Effector memory CD4-positive, alpha-beta T cell (primary cell): ENCODE measurements at regions not wholly inside any gene's neighbourhood (a gene's known extent, or its start where the extent isn't known, plus 50 kb on each side); places are given as distances from the start of the nearest gene placed in this dataset.

Experiments used
- DNase-seq, 3 donors: peaks; one replicate each; pipeline ENCODE4 v3.0.0-alpha.2; 2020
- H3K27ac ChIP-seq: 2 replicates; pipeline ENCODE4 v1.7.0; 2013; ENCODE audit warnings: mild to moderate bottlenecking, low read length, moderate library complexity; ENCODE audit not compliant: insufficient read depth, poor library complexity, severe bottlenecking
- H3K27me3 ChIP-seq: replicated peaks from 2 replicates; pipeline ENCODE4 v1.7.0; 2013; ENCODE audit warnings: mild to moderate bottlenecking, low read length; ENCODE audit not compliant: insufficient read depth, control insufficient read depth, poor library complexity, severe bottlenecking
- H3K36me3 ChIP-seq: 2 replicates; pipeline ENCODE4 v1.7.0; 2013; ENCODE audit warnings: mild to moderate bottlenecking, low read length, moderate library complexity; ENCODE audit not compliant: control insufficient read depth, insufficient read depth
- H3K4me1 ChIP-seq: 2 replicates; pipeline ENCODE4 v1.7.0; 2013; ENCODE audit warnings: low read length, mild to moderate bottlenecking; ENCODE audit not compliant: control insufficient read depth, insufficient read depth, poor library complexity, severe bottlenecking
- H3K4me3 ChIP-seq: 2 replicates; pipeline ENCODE4 v1.7.0; 2013; ENCODE audit warnings: low read length, low read depth, mild to moderate bottlenecking; ENCODE audit not compliant: insufficient read depth, poor library complexity, severe bottlenecking
- H3K9me3 ChIP-seq: 2 replicates; pipeline ENCODE4 v1.7.0; 2013; ENCODE audit warnings: mild to moderate bottlenecking, low read length, moderate library complexity; ENCODE audit not compliant: control insufficient read depth

DNA sequence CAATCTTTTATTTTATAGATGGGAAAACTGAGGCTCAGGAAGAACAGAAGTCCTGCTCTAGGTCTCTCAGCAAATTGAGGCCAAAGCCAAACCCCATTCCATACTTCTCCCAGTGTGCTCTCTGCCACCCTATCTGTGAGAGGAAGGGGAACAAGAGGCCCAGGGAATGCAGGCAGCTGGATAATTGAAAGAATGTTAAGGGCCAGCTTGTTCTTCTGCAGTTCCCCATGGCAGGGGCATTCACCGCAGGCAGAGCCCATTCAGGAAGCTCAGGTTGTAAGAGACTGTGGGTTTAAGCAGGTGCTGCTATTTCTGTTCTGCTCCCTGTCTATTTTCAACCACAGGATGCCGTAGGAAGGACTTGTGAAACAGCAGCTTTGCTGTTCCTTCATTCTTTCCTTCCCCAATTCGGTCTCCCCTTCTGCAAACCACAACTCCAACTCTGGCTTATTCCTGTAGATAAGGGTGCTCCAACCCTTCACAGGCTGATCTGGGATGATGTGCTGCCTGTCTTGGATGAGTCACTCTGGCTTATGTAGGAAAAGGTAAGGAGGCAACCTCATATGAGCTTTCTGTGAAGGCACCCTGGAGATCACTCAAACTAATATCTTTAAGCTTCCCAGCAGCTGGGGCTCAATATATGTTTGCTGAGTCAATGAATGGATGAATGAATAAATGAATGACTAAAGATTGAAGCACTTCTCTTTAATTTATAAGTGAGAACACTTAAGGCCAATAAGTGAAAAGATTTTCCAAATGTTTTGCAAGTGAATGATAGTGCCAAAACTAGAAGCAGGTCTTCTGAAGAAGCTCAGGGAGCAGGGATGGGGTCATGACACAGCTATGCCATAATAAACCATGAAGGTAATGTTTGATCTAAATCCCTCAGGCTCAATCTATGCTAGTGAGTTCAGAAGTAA is 377.6 kb downstream of the BRINP1 start:
- Histone ChIP-seq H3K36me3 (no peaks in the 10 kb centered on the region), H3K4me1 (no peaks in the 10 kb centered on the region), H3K4me3 (no peak overlapping the region), H3K27me3 (no peaks in the 10 kb centered on the region), H3K27ac (no peak overlapping the region), H3K9me3 (no peaks in the 10 kb centered on the region)
- no peak for DNase-seq

DNA sequence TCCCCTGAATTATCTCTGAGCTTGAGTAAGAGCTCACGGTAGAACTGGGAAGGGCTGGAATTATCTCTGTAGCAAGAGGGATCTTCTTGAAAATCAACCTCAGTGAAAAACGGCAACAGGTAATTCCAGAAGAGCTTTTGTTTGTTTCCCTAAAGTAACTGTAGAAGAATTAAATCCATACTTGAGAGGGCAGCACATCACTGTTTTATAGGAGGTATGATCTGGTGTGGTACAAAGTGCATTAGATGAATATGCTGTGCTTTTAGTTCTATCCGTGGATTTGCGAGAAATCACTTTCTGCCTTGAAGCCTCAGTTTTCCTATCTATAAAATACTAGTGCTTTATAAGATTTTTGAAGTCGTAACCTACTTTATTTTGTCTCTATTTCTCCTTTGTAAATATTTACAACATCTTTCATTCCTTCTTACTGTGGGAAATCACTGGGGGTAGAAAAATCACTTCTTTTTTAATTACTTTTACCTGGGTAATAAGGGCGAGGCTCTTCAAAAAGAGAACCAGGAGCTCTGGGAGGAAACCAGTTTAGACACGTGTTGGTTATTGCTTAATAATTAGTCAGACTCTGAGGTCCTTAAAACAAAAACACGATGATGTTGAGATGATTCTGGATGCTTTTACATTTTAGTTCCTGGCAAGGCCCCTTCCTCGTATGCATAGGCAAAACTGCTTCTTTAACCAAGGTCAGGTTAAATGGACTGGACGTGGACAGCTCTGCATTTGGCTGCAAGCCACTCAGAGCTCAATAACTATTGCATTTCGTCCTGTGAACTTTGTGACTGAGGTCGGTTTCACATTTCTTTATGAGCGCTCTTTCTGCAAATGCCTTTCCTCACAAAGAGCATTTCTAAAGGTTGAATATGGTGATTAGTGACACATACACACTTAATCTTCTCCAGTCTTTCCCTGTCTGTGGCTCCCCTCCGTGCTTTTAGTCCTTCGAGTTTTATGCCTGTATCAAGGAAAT is 376.1 kb downstream of the BRINP1 start:
- Histone ChIP-seq H3K27me3 (no peaks in the 10 kb centered on the region), H3K4me1 (no peaks in the 10 kb centered on the region), H3K27ac (no peak overlapping the region), H3K36me3 (no peaks in the 10 kb centered on the region), H3K4me3 (no peak overlapping the region), H3K9me3 (no peaks in the 10 kb centered on the region)
- no peak for DNase-seq

DNA sequence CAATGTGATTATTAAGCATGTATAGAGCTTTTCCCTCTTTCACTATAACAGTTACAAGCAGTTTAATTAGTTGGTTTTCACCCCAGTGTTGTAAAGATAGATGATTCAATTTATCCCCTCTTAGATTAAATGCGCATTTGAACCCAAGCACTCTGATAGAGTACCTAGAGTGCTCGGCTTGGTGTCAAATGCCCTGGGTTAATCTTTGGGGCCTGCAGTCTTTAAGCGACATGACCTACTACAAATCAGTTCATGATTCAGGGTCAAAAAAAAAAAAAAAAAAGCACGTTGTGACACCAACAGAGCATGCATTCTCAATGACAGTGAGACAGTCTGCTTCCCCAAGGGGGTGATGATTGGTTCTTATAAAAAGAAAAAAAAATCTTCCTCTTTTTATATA is 375.3 kb downstream of the BRINP1 start:
- H3K9me3 ChIP-seq: no peaks in the 10 kb centered on the region
- no peaks in the 10 kb centered on the region for H3K4me1 ChIP-seq
- no peak for DNase-seq
- no peak overlapping the region for H3K27ac ChIP-seq
- H3K4me3 ChIP-seq: no peak overlapping the region
- H3K27me3 ChIP-seq: no peaks in the 10 kb centered on the region
- H3K36me3 ChIP-seq: no peaks in the 10 kb centered on the region

DNA sequence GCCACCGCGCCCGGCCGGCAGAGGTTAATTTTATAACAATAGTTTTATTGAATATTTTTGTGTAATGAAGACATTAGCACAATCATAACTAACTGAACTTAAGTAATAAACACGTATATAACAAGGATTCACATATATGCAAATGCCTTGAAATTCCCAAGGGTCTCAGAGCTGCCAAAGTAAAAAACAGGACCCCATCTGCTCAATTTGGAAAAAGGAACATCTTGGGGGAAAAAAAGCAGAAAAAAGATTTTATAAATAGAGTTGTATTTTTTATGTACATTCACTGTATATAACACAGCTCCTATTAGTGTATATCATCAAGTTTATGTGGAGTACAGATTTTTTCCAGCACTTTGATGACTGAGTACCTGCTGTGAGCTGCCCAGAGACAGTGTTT is 366.7 kb downstream of the BRINP1 start:
- no peaks in the 10 kb centered on the region for H3K27me3 ChIP-seq
- H3K27ac ChIP-seq: no peak overlapping the region
- no peaks in the 10 kb centered on the region for H3K4me1 ChIP-seq
- H3K36me3 ChIP-seq: no peaks in the 10 kb centered on the region
- H3K9me3 ChIP-seq: no peaks in the 10 kb centered on the region
- H3K4me3 ChIP-seq: no peak overlapping the region
- DNase-seq: no peak

DNA sequence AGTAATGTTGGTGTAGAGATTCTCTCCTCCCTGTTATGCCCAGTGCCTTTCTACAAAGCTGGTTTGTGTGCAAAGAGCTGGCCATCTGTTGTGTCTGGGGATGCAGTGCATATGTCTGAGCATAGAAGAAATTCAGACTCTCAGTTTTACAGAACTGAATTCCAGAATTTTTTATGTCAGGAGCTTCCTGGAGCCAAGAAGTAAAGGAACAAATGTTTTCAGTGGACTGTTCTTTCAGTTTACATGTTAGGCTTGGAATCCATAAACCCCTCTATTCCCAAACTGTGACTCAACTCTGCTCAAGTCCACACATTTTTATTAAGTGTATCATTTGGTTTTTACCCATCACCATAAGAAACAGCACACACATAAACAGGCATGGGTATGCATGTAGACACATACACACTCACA is 366.0 kb downstream of the BRINP1 start:
- H3K4me1 ChIP-seq: no peaks in the 10 kb centered on the region
- no peaks in the 10 kb centered on the region for H3K36me3 ChIP-seq
- H3K27ac ChIP-seq: no peak overlapping the region
- no peaks in the 10 kb centered on the region for H3K27me3 ChIP-seq
- H3K9me3 ChIP-seq: no peaks in the 10 kb centered on the region
- DNase-seq: no peak
- no peak overlapping the region for H3K4me3 ChIP-seq

DNA sequence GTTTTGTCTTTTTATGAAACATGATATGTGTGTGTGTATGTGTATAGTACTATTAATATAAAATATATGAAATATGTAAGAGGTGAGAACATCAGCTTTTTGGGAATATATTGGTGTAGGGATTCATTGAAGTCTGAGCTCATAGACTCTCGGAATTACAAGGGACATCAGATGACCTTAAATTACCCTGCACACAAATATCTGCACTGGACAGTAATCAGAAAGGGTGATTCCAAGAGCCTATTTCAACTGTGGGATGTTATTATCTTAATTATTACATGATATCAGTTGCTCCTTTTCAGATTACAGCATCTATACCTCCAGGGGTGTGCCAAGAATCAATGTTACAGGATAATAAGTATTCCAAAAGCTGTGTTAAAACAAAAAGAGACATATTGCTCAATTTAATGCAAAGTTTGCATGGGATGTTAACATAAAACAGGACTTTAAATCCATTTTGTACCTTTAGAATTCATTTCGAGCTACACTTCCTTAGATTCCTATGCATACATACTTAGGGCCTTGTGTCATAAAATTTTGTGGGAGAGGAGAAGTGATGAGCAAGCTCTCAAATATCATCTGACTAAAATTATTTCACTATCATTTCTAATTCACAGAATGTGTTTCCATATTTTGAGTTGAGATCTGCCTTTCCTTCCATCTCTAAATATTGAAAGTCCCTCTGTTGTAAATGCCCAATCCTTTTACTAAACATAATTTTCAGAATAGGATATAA is 365.2 kb downstream of the BRINP1 start:
- DNase-seq: no peak
- Histone ChIP-seq H3K4me3 (no peak overlapping the region), H3K27me3 (no peaks in the 10 kb centered on the region), H3K27ac (no peak overlapping the region), H3K9me3 (no peaks in the 10 kb centered on the region), H3K4me1 (no peaks in the 10 kb centered on the region), H3K36me3 (no peaks in the 10 kb centered on the region)

DNA sequence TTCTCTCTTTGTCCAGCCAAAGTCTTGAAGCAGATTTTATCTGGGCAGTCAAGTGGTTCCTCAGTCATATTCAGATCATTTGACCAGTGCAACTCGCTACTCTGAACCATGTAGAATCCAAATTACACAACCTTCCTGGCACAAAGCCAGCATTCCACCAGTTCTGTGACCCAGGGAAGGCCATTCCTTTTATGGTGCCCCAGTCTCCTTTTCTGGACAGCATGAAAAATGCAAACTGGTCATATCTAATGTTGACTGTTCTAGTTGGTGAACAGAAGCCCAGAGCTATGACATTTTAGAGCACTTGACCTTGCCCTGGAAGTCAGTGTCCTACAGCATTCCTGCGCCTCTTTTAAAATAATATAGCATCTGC is 364.6 kb downstream of the BRINP1 start:
- no peak overlapping the region for H3K27ac ChIP-seq
- no peaks in the 10 kb centered on the region for H3K36me3 ChIP-seq
- H3K4me3 ChIP-seq: no peak overlapping the region
- H3K9me3 ChIP-seq: no peaks in the 10 kb centered on the region
- no peaks in the 10 kb centered on the region for H3K4me1 ChIP-seq
- no peaks in the 10 kb centered on the region for H3K27me3 ChIP-seq
- no peak for DNase-seq

DNA sequence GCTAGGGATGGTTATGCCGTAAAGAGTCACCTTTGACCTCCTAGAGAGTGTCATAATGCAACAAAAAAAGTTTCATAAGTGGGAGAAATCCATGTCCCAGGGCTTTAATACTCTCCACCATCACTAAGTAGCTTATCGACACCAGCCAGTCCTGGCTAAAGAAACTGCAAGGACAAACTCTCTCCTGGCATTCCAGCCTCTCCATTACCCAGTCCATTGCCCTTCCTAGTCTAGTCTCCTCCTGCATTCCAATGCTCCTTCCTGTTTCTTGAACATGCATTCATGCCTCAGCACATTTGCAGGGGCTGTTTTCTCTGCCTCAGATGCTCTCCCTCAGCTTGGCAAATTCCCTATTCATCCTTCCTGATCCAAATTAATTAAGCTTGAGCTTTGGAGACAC is 364.1 kb downstream of the BRINP1 start:
- Histone ChIP-seq H3K4me1 (no peaks in the 10 kb centered on the region), H3K27ac (no peak overlapping the region), H3K4me3 (no peak overlapping the region), H3K36me3 (no peaks in the 10 kb centered on the region), H3K27me3 (no peaks in the 10 kb centered on the region), H3K9me3 (no peaks in the 10 kb centered on the region)
- DNase-seq: no peak

DNA sequence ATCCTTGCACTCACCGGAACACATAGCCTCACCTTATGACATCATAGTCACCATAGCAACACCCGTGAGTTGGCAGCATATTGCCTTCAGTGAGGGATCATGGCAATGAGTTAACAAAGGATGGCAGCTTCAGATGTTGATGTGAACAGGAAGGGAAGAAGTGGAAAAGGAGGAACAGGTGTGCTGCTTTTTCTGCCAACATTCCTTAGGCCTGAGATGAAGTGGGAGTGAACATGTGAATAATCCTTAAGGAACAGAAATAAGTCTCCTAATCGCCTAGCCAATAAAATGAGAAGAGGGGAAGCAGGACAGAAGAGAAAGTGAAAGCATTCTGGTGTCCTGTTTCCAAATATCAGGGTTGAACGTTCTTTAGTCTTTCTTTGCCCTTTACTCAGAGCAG is 360.0 kb downstream of the BRINP1 start:
- H3K4me1 ChIP-seq: no peaks in the 10 kb centered on the region
- no peak overlapping the region for H3K4me3 ChIP-seq
- H3K36me3 ChIP-seq: no peaks in the 10 kb centered on the region
- DNase-seq: no peak
- no peaks in the 10 kb centered on the region for H3K27me3 ChIP-seq
- H3K9me3 ChIP-seq: no peaks in the 10 kb centered on the region
- no peak overlapping the region for H3K27ac ChIP-seq
